ENCODE measurements at regions not wholly inside any gene's neighbourhood (a gene's known extent, or its start where the extent isn't known, plus 50 kb on each side); places are given as distances from the start of the nearest gene placed in this dataset.

GRCh38 chr4:19944806-19945205, 306.9 kb upstream of the SLIT2 start:
- POLR2A ChIA-PET (ENCODE audit: low non-redundant PET) = no interaction called here
- H3K27ac ChIP-seq = no peak overlapping the region
- no peak for TF ChIP-seq CTCF (conservative IDR thresholded peaks at IDR 0.05; ENCODE audit: low read depth)
- CTCF ChIA-PET = no interaction called here
- DNase-seq (ENCODE audit: low spot score) = no peak

GRCh38 chr4:19944251-19944650, 307.5 kb upstream of the SLIT2 start:
- ChIA-PET CTCF (no interaction called here), POLR2A (ENCODE audit: low non-redundant PET) (no interaction called here)
- H3K27ac ChIP-seq = no peak overlapping the region
- no peak for TF ChIP-seq CTCF (conservative IDR thresholded peaks at IDR 0.05; ENCODE audit: low read depth)
- no peak for DNase-seq (ENCODE audit: low spot score)

GRCh38 chr4:19941434-19941833, 310.3 kb upstream of the SLIT2 start:
- CTCF ChIA-PET = no interaction called here
- TF ChIP-seq CTCF (conservative IDR thresholded peaks at IDR 0.05; ENCODE audit: low read depth) = no peak
- no peak for DNase-seq (ENCODE audit: low spot score)
- no peak overlapping the region for H3K27ac ChIP-seq
- POLR2A ChIA-PET (ENCODE audit: low non-redundant PET) = no interaction called here

GRCh38 chr4:19940861-19941260, 310.8 kb upstream of the SLIT2 start:
- POLR2A ChIA-PET (ENCODE audit: low non-redundant PET) = no interaction called here
- H3K27ac ChIP-seq = no peak overlapping the region
- DNase-seq (ENCODE audit: low spot score) = no peak
- TF ChIP-seq CTCF (conservative IDR thresholded peaks at IDR 0.05; ENCODE audit: low read depth) = no peak
- CTCF ChIA-PET = no interaction called here

GRCh38 chr4:19936476-19936875, 315.2 kb upstream of the SLIT2 start:
- ChIA-PET POLR2A (ENCODE audit: low non-redundant PET) (no interaction called here), CTCF (no interaction called here)
- DNase-seq (ENCODE audit: low spot score) = no peak

GRCh38 chr4:19930742-19931141, 321.0 kb upstream of the SLIT2 start:
- no peak overlapping the region for H3K27ac ChIP-seq
- DNase-seq (ENCODE audit: low spot score) = no peak
- POLR2A ChIA-PET (ENCODE audit: low non-redundant PET) = no interaction called here
- no peak for TF ChIP-seq CTCF (conservative IDR thresholded peaks at IDR 0.05; ENCODE audit: low read depth)
- CTCF ChIA-PET = no interaction called here

More at GRCh38 chr4:19936476-19936875, 315.2 kb upstream of the SLIT2 start:
- TF ChIP-seq CTCF (conservative IDR thresholded peaks at IDR 0.05; ENCODE audit: low read depth) = no peak
- H3K27ac ChIP-seq = no peak overlapping the region

GRCh38 chr4:19927381-19927780, 324.3 kb upstream of the SLIT2 start:
- CTCF ChIA-PET = no interaction called here
- no peak for DNase-seq (ENCODE audit: low spot score)

More at GRCh38 chr4:19927381-19927780, 324.3 kb upstream of the SLIT2 start:
- no peak overlapping the region for H3K27ac ChIP-seq
- no peak for TF ChIP-seq CTCF (conservative IDR thresholded peaks at IDR 0.05; ENCODE audit: low read depth)
- POLR2A ChIA-PET (ENCODE audit: low non-redundant PET) = no interaction called here
